Nephron progenitor cell (in vitro differentiated cells): ENCODE measurements at regions not wholly inside any gene's neighbourhood (a gene's known extent, or its start where the extent isn't known, plus 50 kb on each side); places are given as distances from the start of the nearest gene placed in this dataset.

Source experiments
- DNase-seq: peaks from one replicate; pipeline ENCODE4 v3.0.0; 2021
- H3K27ac Mint-ChIP-seq: 2 replicates; pipeline ENCODE4 v1.8.0; 2021; ENCODE audit warnings: mild to moderate bottlenecking, moderate library complexity, mixed read lengths
- H3K27me3 Mint-ChIP-seq: 2 replicates; pipeline ENCODE4 v1.8.0; 2021; ENCODE audit warnings: mild to moderate bottlenecking, low read depth, mixed read lengths; ENCODE audit not compliant: poor library complexity
- H3K36me3 Mint-ChIP-seq: 2 replicates; pipeline ENCODE4 v1.8.0; 2021; ENCODE audit warnings: low read depth, mixed read lengths
- H3K4me1 Mint-ChIP-seq: 2 replicates; pipeline ENCODE4 v1.8.0; 2021; ENCODE audit warnings: mixed read lengths
- H3K4me3 Mint-ChIP-seq: 2 replicates; pipeline ENCODE4 v1.8.0; 2021; ENCODE audit warnings: mild to moderate bottlenecking, moderate library complexity, mixed read lengths
- H3K9me3 Mint-ChIP-seq: 2 replicates; pipeline ENCODE4 v1.8.0; 2021; ENCODE audit warnings: mild to moderate bottlenecking, moderate library complexity, mixed read lengths
- CTCF ChIP-seq: fragments of 200-600 bp; sonication (generic); IDR thresholded peaks from 2 replicates; pipeline ENCODE4 v1.5.0; 2021; ENCODE audit warnings: antibody characterized with exemption

- no peaks in the 10 kb centered on the region for H3K36me3 Mint-ChIP-seq
- no peak for DNase-seq
- H3K27me3 Mint-ChIP-seq: no peaks in the 10 kb centered on the region
- H3K9me3 Mint-ChIP-seq: peaks cover 14% of the 10 kb centered on the region
- H3K4me1 Mint-ChIP-seq: no peaks in the 10 kb centered on the region
- no peak overlapping the region for H3K27ac Mint-ChIP-seq
- H3K4me3 Mint-ChIP-seq: no peak overlapping the region
- TF ChIP-seq CTCF: no peak
Observed at GRCh38 chr16:74160759-74161158, 135.9 kb upstream of the PSMD7 start.

- no peak for TF ChIP-seq CTCF
- no peaks in the 10 kb centered on the region for H3K4me1 Mint-ChIP-seq
- H3K27me3 Mint-ChIP-seq: peaks cover 5% of the 10 kb centered on the region
- no peak overlapping the region for H3K4me3 Mint-ChIP-seq
- no peak overlapping the region for H3K27ac Mint-ChIP-seq
- no peak for DNase-seq
- H3K9me3 Mint-ChIP-seq: peaks cover 11% of the 10 kb centered on the region
- no peaks in the 10 kb centered on the region for H3K36me3 Mint-ChIP-seq
Observed at GRCh38 chr16:74153773-74154172, 142.8 kb upstream of the PSMD7 start.

- DNase-seq: no peak
- no peaks in the 10 kb centered on the region for H3K36me3 Mint-ChIP-seq
- peaks cover 6% of the 10 kb centered on the region for H3K9me3 Mint-ChIP-seq
- H3K27me3 Mint-ChIP-seq: peaks cover 2% of the 10 kb centered on the region
- no peak overlapping the region for H3K4me3 Mint-ChIP-seq
- TF ChIP-seq CTCF: no peak
- no peak overlapping the region for H3K27ac Mint-ChIP-seq
- H3K4me1 Mint-ChIP-seq: no peaks in the 10 kb centered on the region
Observed at GRCh38 chr16:74146643-74147042, 150.0 kb upstream of the PSMD7 start.

GRCh38 chr16:74143171-74143570 is 153.4 kb upstream of the PSMD7 start:
- Mint-ChIP-seq H3K27me3 (peaks cover 7% of the 10 kb centered on the region), H3K9me3 (peaks cover 24% of the 10 kb centered on the region), H3K4me3 (no peak overlapping the region), H3K27ac (no peak overlapping the region), H3K4me1 (no peaks in the 10 kb centered on the region), H3K36me3 (no peaks in the 10 kb centered on the region)
- no peak for TF ChIP-seq CTCF
- DNase-seq: no peak

GRCh38 chr16:74141015-74141414 is 155.6 kb upstream of the PSMD7 start:
- H3K9me3 Mint-ChIP-seq: peaks cover 24% of the 10 kb centered on the region
- H3K27ac Mint-ChIP-seq: no peak overlapping the region
- H3K4me1 Mint-ChIP-seq: no peaks in the 10 kb centered on the region
- DNase-seq: no peak
- no peaks in the 10 kb centered on the region for H3K36me3 Mint-ChIP-seq
- peaks cover 7% of the 10 kb centered on the region for H3K27me3 Mint-ChIP-seq
- no peak for TF ChIP-seq CTCF
- no peak overlapping the region for H3K4me3 Mint-ChIP-seq

- Mint-ChIP-seq H3K27me3 (peaks cover 7% of the 10 kb centered on the region), H3K4me1 (no peaks in the 10 kb centered on the region), H3K4me3 (no peak overlapping the region), H3K9me3 (peaks cover 20% of the 10 kb centered on the region), H3K36me3 (no peaks in the 10 kb centered on the region), H3K27ac (no peak overlapping the region)
- no peak for DNase-seq
- no peak for TF ChIP-seq CTCF
Observed at GRCh38 chr16:74140557-74140956, 156.1 kb upstream of the PSMD7 start.
